AG04450 (cell line): ENCODE measurements at regions not wholly inside any gene's neighbourhood (a gene's known extent, or its start where the extent isn't known, plus 50 kb on each side); places are given as distances from the start of the nearest gene placed in this dataset.

Experiments used
- CTCF ChIA-PET: fragments of 300-600, 350-600 bp; formaldehyde crosslinking; extraction: SDS; loops from one replicate; lab custom pipeline; 2022; ENCODE audit warnings: antibody characterized with exemption, inconsistent platforms; lab: Charles Lee
- POLR2A ChIA-PET: fragments of 350-600 bp; formaldehyde crosslinking; extraction: SDS; loops from one replicate; lab custom pipeline; 2021; ENCODE audit warnings: antibody characterized with exemption, inconsistent platforms; lab: Yijun Ruan, JAX
- DNase-seq: peaks from one replicate; pipeline ENCODE4 v3.0.0-alpha.2; 2011; ENCODE audit warnings: low read depth, low spot score
- H3K27ac ChIP-seq: one replicate; pipeline ENCODE4 v1.5.1; 2012; ENCODE audit warnings: low read depth, low read length, control low read depth
- H3K27me3 ChIP-seq: one replicate; pipeline ENCODE4 v1.6.0; 2012; ENCODE audit warnings: low read length; ENCODE audit not compliant: control insufficient read depth, insufficient read depth
- H3K4me3 ChIP-seq: 2 replicates; pipeline ENCODE4 v1.5.1; 2011; ENCODE audit warnings: mild to moderate bottlenecking, low read depth, low read length, control low read depth
- H3K9me3 ChIP-seq: 2 replicates; pipeline ENCODE4 v1.5.1; 2012; ENCODE audit warnings: low read length; ENCODE audit not compliant: control insufficient read depth, insufficient read depth
- TF ChIP-seq, protein P1 (sequence below): IDR thresholded peaks from 2 replicates; pipeline ENCODE4 v1.5.1; 2011; ENCODE audit warnings: low read depth, low read length, control low read depth, inconsistent platforms

DNA sequence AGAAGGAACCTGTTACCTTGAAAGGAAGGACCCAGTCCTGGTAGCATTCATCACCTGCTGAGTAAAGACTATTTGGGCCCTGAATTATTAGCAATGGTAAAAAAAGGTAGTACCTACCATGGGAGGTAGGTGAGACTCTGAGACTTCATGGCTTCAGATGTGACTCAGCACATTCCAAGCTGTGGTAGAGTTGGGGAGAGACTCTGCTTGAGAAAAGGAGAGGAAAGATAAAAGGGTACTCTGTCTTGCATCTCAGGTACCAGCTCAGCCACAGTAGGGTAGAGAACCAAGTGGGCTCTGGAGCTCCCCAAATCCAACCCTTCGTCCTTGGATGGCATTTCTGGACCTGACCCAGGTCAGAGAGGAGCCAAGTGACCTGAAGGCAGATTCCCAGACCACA, 430.4 kb downstream of the TBL1XR1 start:
- TF ChIP-seq, protein P1, sequence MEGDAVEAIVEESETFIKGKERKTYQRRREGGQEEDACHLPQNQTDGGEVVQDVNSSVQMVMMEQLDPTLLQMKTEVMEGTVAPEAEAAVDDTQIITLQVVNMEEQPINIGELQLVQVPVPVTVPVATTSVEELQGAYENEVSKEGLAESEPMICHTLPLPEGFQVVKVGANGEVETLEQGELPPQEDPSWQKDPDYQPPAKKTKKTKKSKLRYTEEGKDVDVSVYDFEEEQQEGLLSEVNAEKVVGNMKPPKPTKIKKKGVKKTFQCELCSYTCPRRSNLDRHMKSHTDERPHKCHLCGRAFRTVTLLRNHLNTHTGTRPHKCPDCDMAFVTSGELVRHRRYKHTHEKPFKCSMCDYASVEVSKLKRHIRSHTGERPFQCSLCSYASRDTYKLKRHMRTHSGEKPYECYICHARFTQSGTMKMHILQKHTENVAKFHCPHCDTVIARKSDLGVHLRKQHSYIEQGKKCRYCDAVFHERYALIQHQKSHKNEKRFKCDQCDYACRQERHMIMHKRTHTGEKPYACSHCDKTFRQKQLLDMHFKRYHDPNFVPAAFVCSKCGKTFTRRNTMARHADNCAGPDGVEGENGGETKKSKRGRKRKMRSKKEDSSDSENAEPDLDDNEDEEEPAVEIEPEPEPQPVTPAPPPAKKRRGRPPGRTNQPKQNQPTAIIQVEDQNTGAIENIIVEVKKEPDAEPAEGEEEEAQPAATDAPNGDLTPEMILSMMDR: no peak
- no peak for DNase-seq
- H3K9me3 ChIP-seq: no peaks in the 10 kb centered on the region
- ChIA-PET POLR2A (no interaction called here), CTCF (no interaction called here)
- H3K27ac ChIP-seq: no peak overlapping the region
- H3K4me3 ChIP-seq: no peak overlapping the region
- no peaks in the 10 kb centered on the region for H3K27me3 ChIP-seq

DNA sequence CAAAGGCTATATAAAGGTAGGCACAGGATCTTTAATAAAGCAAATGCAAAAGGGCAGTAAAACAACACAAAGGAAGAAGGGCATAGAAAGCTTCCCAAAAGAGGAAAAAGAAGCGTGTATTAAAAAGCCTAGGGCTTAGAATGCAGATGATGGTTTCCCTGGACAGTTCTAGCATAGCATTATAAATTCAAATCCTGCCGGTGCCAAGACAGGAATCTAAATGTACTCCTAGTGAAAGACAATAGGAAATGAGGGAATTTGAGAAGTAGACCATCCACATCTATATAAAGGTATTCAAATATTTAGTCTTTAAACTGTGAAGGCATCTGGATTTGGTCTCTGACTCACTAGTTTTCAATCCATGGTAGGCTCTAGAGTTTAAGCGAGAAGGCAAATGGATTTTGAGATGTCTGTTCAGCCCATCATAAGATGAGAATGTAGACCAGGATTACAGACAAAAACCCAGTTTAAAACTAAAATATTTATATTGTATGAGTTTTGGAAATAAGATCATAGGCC, 431.8 kb downstream of the TBL1XR1 start:
- Histone ChIP-seq H3K27me3 (no peaks in the 10 kb centered on the region), H3K4me3 (no peak overlapping the region), H3K27ac (no peak overlapping the region), H3K9me3 (no peaks in the 10 kb centered on the region)
- TF ChIP-seq, protein P1: no peak
- POLR2A ChIA-PET: no interaction called here
- no peak for DNase-seq
- CTCF ChIA-PET: no interaction called here

DNA sequence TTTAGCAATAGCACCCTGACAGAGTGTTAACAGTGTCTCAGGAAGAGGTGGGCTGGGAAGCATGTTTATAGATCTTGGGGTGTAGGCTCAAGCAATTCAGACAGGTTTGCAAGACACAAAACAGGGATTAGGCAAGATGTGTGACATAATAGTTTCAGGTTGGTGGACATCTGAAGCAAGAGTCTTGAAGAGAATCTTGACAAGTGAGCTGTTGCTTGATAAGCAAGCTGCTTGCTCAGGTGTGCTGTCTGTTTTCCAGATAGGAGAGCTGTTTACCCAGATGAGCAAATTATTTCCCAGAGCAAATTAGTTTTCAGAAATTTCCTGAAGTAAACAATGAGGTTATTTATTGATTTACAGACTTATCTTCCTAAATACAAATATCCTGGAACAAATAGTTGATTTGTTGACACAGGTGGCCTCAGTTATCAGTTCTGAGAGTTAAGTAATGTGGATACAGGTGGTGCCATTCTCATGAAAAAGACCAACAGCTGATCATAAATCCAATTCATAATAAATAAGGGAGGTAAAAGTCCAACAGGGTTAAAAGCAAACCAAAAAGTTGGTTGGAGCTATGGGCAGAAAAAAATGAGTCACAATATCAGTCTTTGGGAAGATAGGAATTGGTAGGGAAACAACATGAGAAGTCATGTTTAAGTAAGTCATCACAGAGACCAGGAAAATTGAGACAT, 437.3 kb downstream of the TBL1XR1 start:
- TF ChIP-seq, protein P1: no peak
- ChIA-PET CTCF (no interaction called here), POLR2A (no interaction called here)
- no peaks in the 10 kb centered on the region for H3K9me3 ChIP-seq
- no peaks in the 10 kb centered on the region for H3K27me3 ChIP-seq
- H3K4me3 ChIP-seq: no peak overlapping the region
- H3K27ac ChIP-seq: no peak overlapping the region
- DNase-seq: no peak

DNA sequence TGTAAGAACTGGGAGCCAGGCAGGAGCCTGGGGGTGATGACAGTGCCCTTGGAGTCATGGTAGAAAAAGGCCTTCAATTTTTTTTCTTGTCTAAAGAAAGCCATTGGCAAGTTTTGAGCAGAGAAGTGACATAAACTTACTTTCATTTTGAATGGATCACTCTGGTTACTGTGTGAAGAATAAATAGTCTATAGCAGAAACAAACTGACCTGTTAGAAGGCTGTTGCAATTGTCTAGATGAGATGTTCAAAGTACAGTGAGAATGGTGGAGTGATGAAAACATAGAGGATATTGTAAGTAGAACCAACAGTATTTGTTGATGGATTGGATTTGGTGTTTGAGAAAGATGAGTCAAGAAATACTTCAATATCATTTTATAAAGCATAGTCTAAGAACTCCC, 439.9 kb downstream of the TBL1XR1 start:
- Histone ChIP-seq H3K27ac (no peak overlapping the region), H3K4me3 (no peak overlapping the region), H3K27me3 (no peaks in the 10 kb centered on the region), H3K9me3 (no peaks in the 10 kb centered on the region)
- no peak for DNase-seq
- ChIA-PET POLR2A (no interaction called here), CTCF (no interaction called here)
- TF ChIP-seq, protein P1: no peak

DNA sequence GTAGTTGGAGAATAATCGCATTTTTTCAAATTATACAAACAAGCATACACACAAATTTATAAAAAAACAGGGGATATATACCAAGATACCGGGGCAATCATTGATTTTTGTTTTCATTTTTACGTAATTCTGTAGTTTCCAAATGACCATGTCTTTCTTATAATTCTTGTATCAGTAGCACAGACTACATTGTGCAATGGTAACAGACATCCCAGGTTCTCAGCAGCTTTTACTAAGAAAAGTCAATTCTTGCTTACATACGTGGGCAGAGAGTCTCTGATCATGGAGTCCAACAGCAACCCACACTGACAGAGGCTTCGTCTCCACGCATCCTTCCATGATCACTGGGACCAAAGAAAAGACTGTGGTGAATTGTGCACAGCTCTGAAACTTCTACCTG, 441.3 kb downstream of the TBL1XR1 start:
- Histone ChIP-seq H3K9me3 (no peaks in the 10 kb centered on the region), H3K27ac (no peak overlapping the region), H3K27me3 (no peaks in the 10 kb centered on the region), H3K4me3 (no peak overlapping the region)
- ChIA-PET POLR2A (no interaction called here), CTCF (no interaction called here)
- TF ChIP-seq, protein P1: no peak
- no peak for DNase-seq
